SK-N-SH (cell line): ENCODE measurements at regions not wholly inside any gene's neighbourhood (a gene's known extent, or its start where the extent isn't known, plus 50 kb on each side); places are given as distances from the start of the nearest gene placed in this dataset.

ENCODE experiments used
- CTCF ChIA-PET: fragments of 300-600, 350-600 bp; formaldehyde crosslinking; extraction: SDS; loops from one replicate; lab custom pipeline; 2021; lab: Yijun Ruan, JAX
- POLR2A ChIA-PET: fragments of 350-600 bp; sonication (Branson Sonifier 250); formaldehyde crosslinking; extraction: SDS; loops from one replicate; lab custom pipeline; 2020; ENCODE audit warnings: antibody characterized with exemption, inconsistent platforms; lab: Yijun Ruan, JAX
- DNase-seq: peaks from one replicate; pipeline ENCODE4 v3.0.0; 2012
- H2AFZ ChIP-seq: fragments of 200-600 bp; sonication (generic); 2 replicates; pipeline ENCODE4 v1.8.1; 2016; ENCODE audit warnings: antibody characterized with exemption, mild to moderate bottlenecking, low read depth
- H3F3A ChIP-seq: fragments of 200-600 bp; sonication (generic); replicated peaks from 2 replicates; pipeline ENCODE3; 2016; ENCODE audit warnings: antibody characterized with exemption, mild to moderate bottlenecking; ENCODE audit not compliant: insufficient read depth
- H3K27ac ChIP-seq, 2 experiments: fragments of 200-500 bp in 1 of 2; fragments of 200-600 bp in 1 of 2; sonication (Bioruptor generic) in 1 of 2; sonication (generic), shearing (Covaris generic) in 1 of 2; 2 replicates each; pipeline versions ENCODE4 v1.5.1 to v1.6.1; 2014 to 2016; ENCODE audit warnings: low read depth in 2 of 2, inconsistent platforms in 1 of 2, low read length in 1 of 2, mild to moderate bottlenecking in 1 of 2, mixed read lengths in 1 of 2
- H3K27me3 ChIP-seq: fragments of 200-600 bp; sonication (generic), shearing (Covaris generic); 2 replicates; pipeline ENCODE4 v1.6.1; 2016; ENCODE audit warnings: mixed run types; ENCODE audit not compliant: insufficient read depth
- H3K36me3 ChIP-seq, 2 experiments: fragments of 200-500 bp in 1 of 2; fragments of 200-600 bp in 1 of 2; sonication (Bioruptor generic) in 1 of 2; sonication (generic) in 1 of 2; replicated peaks in 1 of 2; 2 replicates each; pipeline versions ENCODE3 to v1.5.1; 2014 to 2016; ENCODE audit warnings: low read length in 1 of 2, mild to moderate bottlenecking in 1 of 2; ENCODE audit not compliant: insufficient read depth in 2 of 2, control insufficient read depth in 1 of 2
- H3K4me1 ChIP-seq, 2 experiments: fragments of 200-500 bp in 1 of 2; fragments of 200-600 bp in 1 of 2; sonication (Bioruptor generic) in 1 of 2; sonication (generic), shearing (Covaris generic) in 1 of 2; 2 replicates each; pipeline versions ENCODE4 v1.5.1 to v1.6.1; 2014 to 2016; ENCODE audit warnings: low read depth in 1 of 2, low read length in 1 of 2, mixed run types in 1 of 2; ENCODE audit not compliant: insufficient read depth in 2 of 2, control insufficient read depth in 1 of 2
- H3K4me2 ChIP-seq: fragments of 200-600 bp; sonication (generic), shearing (Covaris generic); 2 replicates; pipeline ENCODE4 v1.6.1; 2017; ENCODE audit warnings: mixed run types
- H3K4me3 ChIP-seq, 2 experiments: fragments of 200-500 bp in 1 of 2; fragments of 200-600 bp in 1 of 2; sonication (Bioruptor generic) in 1 of 2; sonication (generic), shearing (Covaris generic) in 1 of 2; 2 replicates each; pipeline versions ENCODE4 v1.5.1 to v1.8.1; 2014 to 2016; ENCODE audit warnings: low read depth in 2 of 2, inconsistent platforms in 1 of 2, low read length in 1 of 2, mild to moderate bottlenecking in 1 of 2, mixed read lengths in 1 of 2, moderate library complexity in 1 of 2
- H3K79me2 ChIP-seq: fragments of 200-600 bp; sonication (generic); 2 replicates; pipeline ENCODE4 v1.8.1; 2017; ENCODE audit warnings: mild to moderate bottlenecking; ENCODE audit not compliant: insufficient read depth
- H3K9ac ChIP-seq: fragments of 200-600 bp; sonication (generic); 2 replicates; pipeline ENCODE4 v1.6.1; 2017; ENCODE audit warnings: mixed run types
- H3K9me2 ChIP-seq: fragments of 200-600 bp; sonication (generic); 2 replicates; pipeline ENCODE4 v1.6.1; 2017; ENCODE audit warnings: mixed run types
- H3K9me3 ChIP-seq: fragments of 200-600 bp; sonication (generic); 2 replicates; pipeline ENCODE4 v1.6.1; 2017; ENCODE audit warnings: mixed run types, mild to moderate bottlenecking, moderate library complexity
- H4K20me1 ChIP-seq: fragments of 200-600 bp; sonication (generic); 2 replicates; pipeline ENCODE4 v1.6.1; 2017; ENCODE audit warnings: mild to moderate bottlenecking, mixed run types; ENCODE audit not compliant: insufficient read depth
- IRF3 ChIP-seq: fragments of 150-350 bp; IDR thresholded peaks from 2 replicates; pipeline ENCODE4 v1.6.1; 2016; ENCODE audit warnings: mild to moderate bottlenecking, low read depth, low read length
- JUND ChIP-seq: IDR thresholded peaks from 2 replicates; pipeline ENCODE4 v1.4.0; 2012
- MXI1 ChIP-seq: IDR thresholded peaks from 2 replicates; pipeline ENCODE4 v1.6.1; 2012; ENCODE audit warnings: mild to moderate bottlenecking, low read depth, low read length, improper control_type of control experiment
- POLR2AphosphoS5 ChIP-seq: IDR thresholded peaks from 2 replicates; pipeline ENCODE4 v1.6.1; 2012; ENCODE audit warnings: low read depth, low read length
- RAD21 ChIP-seq: IDR thresholded peaks from 2 replicates; pipeline ENCODE4 v1.6.1; 2012; ENCODE audit warnings: mild to moderate bottlenecking, low read length
- RFX5 ChIP-seq: IDR thresholded peaks from 2 replicates; pipeline ENCODE4 v1.6.1; 2012; ENCODE audit warnings: mild to moderate bottlenecking, improper control_type of control experiment, low read length
- SIN3A ChIP-seq: IDR thresholded peaks from 2 replicates; pipeline ENCODE4 v1.6.1; 2012; ENCODE audit warnings: low read depth, mild to moderate bottlenecking, low read length, moderate library complexity, borderline replicate concordance
- TCF12 ChIP-seq: IDR thresholded peaks from 2 replicates; pipeline ENCODE4 v1.4.0; 2012
- YY1 ChIP-seq: IDR thresholded peaks from 2 replicates; pipeline ENCODE4 v1.4.0; 2012; ENCODE audit warnings: low read depth, mild to moderate bottlenecking
- WGBS: methylation state at CpG from one replicate; pipeline ENCODE4 v1.1.6; 2017; ENCODE audit warnings: low lambda C conversion rate; 5-methylcytosine and 5-hydroxymethylcytosine counted together
- TF ChIP-seq, protein P1 (sequence below): IDR thresholded peaks from 2 replicates; pipeline ENCODE4 v1.4.0; 2012; ENCODE audit warnings: low read depth, borderline replicate concordance
- TF ChIP-seq, protein P2 (sequence below): IDR thresholded peaks from 2 replicates; pipeline ENCODE4 v1.6.1; 2012; ENCODE audit warnings: mild to moderate bottlenecking, low read depth, low read length, moderate library complexity

GRCh38 chr11:87398931-87399330, 361.2 kb downstream of the TMEM135 start:
- no peak overlapping the region for H3K4me3 ChIP-seq
- no peak for TF ChIP-seq YY1
- no peak for TF ChIP-seq IRF3
- TF ChIP-seq SIN3A, result no peak
- no peak for TF ChIP-seq POLR2AphosphoS5
- TF ChIP-seq, protein P1, sequence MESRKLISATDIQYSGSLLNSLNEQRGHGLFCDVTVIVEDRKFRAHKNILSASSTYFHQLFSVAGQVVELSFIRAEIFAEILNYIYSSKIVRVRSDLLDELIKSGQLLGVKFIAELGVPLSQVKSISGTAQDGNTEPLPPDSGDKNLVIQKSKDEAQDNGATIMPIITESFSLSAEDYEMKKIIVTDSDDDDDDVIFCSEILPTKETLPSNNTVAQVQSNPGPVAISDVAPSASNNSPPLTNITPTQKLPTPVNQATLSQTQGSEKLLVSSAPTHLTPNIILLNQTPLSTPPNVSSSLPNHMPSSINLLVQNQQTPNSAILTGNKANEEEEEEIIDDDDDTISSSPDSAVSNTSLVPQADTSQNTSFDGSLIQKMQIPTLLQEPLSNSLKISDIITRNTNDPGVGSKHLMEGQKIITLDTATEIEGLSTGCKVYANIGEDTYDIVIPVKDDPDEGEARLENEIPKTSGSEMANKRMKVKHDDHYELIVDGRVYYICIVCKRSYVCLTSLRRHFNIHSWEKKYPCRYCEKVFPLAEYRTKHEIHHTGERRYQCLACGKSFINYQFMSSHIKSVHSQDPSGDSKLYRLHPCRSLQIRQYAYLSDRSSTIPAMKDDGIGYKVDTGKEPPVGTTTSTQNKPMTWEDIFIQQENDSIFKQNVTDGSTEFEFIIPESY, result no peak
- TF ChIP-seq, protein P2, sequence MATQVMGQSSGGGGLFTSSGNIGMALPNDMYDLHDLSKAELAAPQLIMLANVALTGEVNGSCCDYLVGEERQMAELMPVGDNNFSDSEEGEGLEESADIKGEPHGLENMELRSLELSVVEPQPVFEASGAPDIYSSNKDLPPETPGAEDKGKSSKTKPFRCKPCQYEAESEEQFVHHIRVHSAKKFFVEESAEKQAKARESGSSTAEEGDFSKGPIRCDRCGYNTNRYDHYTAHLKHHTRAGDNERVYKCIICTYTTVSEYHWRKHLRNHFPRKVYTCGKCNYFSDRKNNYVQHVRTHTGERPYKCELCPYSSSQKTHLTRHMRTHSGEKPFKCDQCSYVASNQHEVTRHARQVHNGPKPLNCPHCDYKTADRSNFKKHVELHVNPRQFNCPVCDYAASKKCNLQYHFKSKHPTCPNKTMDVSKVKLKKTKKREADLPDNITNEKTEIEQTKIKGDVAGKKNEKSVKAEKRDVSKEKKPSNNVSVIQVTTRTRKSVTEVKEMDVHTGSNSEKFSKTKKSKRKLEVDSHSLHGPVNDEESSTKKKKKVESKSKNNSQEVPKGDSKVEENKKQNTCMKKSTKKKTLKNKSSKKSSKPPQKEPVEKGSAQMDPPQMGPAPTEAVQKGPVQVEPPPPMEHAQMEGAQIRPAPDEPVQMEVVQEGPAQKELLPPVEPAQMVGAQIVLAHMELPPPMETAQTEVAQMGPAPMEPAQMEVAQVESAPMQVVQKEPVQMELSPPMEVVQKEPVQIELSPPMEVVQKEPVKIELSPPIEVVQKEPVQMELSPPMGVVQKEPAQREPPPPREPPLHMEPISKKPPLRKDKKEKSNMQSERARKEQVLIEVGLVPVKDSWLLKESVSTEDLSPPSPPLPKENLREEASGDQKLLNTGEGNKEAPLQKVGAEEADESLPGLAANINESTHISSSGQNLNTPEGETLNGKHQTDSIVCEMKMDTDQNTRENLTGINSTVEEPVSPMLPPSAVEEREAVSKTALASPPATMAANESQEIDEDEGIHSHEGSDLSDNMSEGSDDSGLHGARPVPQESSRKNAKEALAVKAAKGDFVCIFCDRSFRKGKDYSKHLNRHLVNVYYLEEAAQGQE, result no peak
- no peak for TF ChIP-seq RFX5
- TF ChIP-seq RAD21, result no peak
- no peak for TF ChIP-seq TCF12
- TF ChIP-seq MXI1, result no peak
- no peak for TF ChIP-seq JUND
- TF ChIP-seq, all 33 proteins: peak for 0

More at GRCh38 chr11:87398931-87399330, 361.2 kb downstream of the TMEM135 start:
- Histone ChIP-seq H2AFZ (no peak overlapping the region), H3K4me1 (no peaks in the 10 kb centered on the region), H3F3A (no peaks in the 10 kb centered on the region), H3K9ac (no peak overlapping the region), H4K20me1 (no peaks in the 10 kb centered on the region), H3K36me3 (no peaks in the 10 kb centered on the region), H3K4me2 (no peak overlapping the region), H3K9me2 (no peaks in the 10 kb centered on the region), H3K79me2 (no peaks in the 10 kb centered on the region), H3K27me3 (no peaks in the 10 kb centered on the region), H3K9me3 (no peaks in the 10 kb centered on the region), H3K27ac (no peak overlapping the region)
- POLR2A ChIA-PET, result no interaction called here
- WGBS, result 25% methylated on average over 2 of the region's 2 CpGs
- DNase-seq, result no peak
- CTCF ChIA-PET, result interaction anchor here (1.0 to 2.0 kb wide), 4 partner anchors 22 to 81 kb away, joined by 3 to 7 read pairs (median 6); no protein-coding TSS in a partner anchor
